Activated T-helper 1 cell treated with anti-CD3 and anti-CD28 coated beads, Interleukin-12 subunit alpha, Interleukin-12 subunit beta, Interleukin-2, Interleukin-4 antibody, amounts not matched to agents 30 ng/mL and 10 ng/mL and 1 ng/mL, durations not matched to agents 14 hours and 24 hours and 36 hours (primary cell): ENCODE measurements at regions not wholly inside any gene's neighbourhood (a gene's known extent, or its start where the extent isn't known, plus 50 kb on each side); places are given as distances from the start of the nearest gene placed in this dataset.

Source experiments
- DNase-seq: peaks from one replicate; pipeline ENCODE4 v3.0.0; 2021; ENCODE audit warnings: low spot score
- H3K27ac Mint-ChIP-seq: one replicate; pipeline ENCODE4 v1.8.0; 2021; ENCODE audit warnings: mild to moderate bottlenecking, mixed read lengths
- H3K27me3 Mint-ChIP-seq: one replicate; pipeline ENCODE4 v1.8.0; 2022; ENCODE audit warnings: mild to moderate bottlenecking, moderate library complexity, mixed read lengths; ENCODE audit not compliant: insufficient read depth
- H3K36me3 Mint-ChIP-seq: one replicate; pipeline ENCODE4 v1.8.0; 2021; ENCODE audit warnings: low read depth, mixed read lengths
- H3K4me1 Mint-ChIP-seq: one replicate; pipeline ENCODE4 v1.8.0; 2021; ENCODE audit warnings: low read depth, mixed read lengths
- H3K4me3 Mint-ChIP-seq: one replicate; pipeline ENCODE4 v1.8.0; 2021; ENCODE audit warnings: mild to moderate bottlenecking, moderate library complexity, mixed read lengths
- H3K9me3 Mint-ChIP-seq: one replicate; pipeline ENCODE4 v1.8.0; 2021; ENCODE audit warnings: mixed read lengths
- intact Hi-C: fragments of 100-400 bp; cut with micrococcal nuclease; formaldehyde crosslinking; loops from one replicate; pipeline ENCODE4 v1.15.1; 2024

DNA sequence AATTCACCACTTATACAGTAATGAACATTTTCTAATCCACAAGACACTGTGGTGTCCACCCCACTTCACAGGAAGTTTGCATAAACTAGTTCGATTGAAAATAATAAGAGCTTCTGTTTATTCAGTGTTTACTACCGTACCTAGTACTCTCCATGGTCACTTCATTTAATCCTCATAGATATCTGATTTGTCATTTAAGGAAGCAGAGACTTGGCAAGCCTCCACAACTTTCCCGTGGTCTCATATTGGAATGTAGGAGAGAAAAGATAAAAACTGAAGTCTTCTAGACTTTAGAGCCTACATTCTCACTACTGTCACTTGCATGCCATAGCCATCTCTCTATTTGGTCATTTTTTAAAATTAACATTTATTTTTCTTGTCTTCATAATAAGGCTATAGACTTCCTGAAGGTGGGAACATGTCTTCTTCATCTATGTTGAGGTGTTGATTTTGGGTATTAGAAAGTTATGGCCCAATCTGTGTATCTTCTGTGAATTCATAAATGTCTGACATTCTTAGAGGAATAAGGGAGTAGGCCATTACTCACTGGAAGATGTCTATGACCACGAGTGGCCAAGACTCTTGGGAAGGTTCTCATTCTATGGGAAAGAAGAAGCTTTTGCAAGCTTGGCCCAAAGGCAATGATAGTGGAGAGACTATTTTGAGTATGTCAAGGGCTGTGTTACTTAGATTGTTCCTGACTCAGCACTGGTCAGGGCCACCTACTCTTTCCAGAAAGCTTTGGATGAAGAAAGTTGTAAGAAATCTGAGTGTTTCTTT lies 423.7 kb downstream of the LRIG3 start:
- intact Hi-C loops: no loop called here
- Mint-ChIP-seq H3K27ac (no peak overlapping the region), H3K36me3 (no peaks in the 10 kb centered on the region), H3K27me3 (no peaks in the 10 kb centered on the region), H3K4me1 (no peaks in the 10 kb centered on the region), H3K9me3 (no peaks in the 10 kb centered on the region), H3K4me3 (no peak overlapping the region)
- DNase-seq: no peak

DNA sequence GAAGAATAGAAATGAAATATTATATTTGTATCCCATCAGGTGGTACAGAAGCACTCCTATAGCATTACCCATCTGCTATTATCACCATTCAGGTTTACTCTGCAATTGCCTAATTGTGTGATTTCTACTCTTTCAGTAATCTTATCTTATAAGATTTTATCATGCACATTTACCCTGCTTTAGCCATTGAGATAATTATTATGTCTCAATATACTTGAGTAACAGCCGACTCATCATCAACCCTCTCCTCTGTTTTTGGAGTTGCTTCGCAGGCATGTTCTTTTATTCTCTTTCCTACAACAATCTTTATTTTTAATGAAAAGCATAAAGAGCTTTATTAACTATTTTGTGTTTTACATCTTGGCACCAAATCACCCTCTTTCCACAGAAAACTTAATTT lies 419.9 kb downstream of the LRIG3 start:
- Mint-ChIP-seq H3K9me3 (no peaks in the 10 kb centered on the region), H3K4me1 (no peaks in the 10 kb centered on the region), H3K36me3 (no peaks in the 10 kb centered on the region), H3K4me3 (no peak overlapping the region), H3K27ac (no peak overlapping the region), H3K27me3 (no peaks in the 10 kb centered on the region)
- intact Hi-C loops: no loop called here
- no peak for DNase-seq

DNA sequence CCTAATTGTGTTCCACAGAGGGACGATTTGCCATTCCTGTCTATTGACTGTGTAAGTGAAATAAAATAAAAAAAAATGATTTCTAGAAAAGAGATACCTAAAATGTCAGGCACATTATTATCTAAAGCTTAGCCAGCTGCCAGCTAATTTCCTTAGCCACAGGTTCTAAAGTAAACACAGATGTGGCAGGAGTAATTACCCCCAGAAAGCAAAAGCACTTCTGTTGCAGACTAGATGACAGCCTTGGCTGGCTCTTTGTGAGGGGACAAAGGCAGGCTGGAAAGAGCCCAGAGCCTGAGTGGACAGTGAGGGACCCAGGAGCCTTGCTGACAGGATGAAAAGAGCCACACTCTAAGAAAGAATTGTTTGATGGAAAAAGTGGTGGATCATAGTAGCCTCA lies 418.1 kb downstream of the LRIG3 start:
- Mint-ChIP-seq H3K27ac (no peak overlapping the region), H3K36me3 (no peaks in the 10 kb centered on the region), H3K27me3 (no peaks in the 10 kb centered on the region), H3K4me1 (no peaks in the 10 kb centered on the region), H3K4me3 (no peak overlapping the region), H3K9me3 (no peaks in the 10 kb centered on the region)
- no peak for DNase-seq
- intact Hi-C loops: no loop called here

DNA sequence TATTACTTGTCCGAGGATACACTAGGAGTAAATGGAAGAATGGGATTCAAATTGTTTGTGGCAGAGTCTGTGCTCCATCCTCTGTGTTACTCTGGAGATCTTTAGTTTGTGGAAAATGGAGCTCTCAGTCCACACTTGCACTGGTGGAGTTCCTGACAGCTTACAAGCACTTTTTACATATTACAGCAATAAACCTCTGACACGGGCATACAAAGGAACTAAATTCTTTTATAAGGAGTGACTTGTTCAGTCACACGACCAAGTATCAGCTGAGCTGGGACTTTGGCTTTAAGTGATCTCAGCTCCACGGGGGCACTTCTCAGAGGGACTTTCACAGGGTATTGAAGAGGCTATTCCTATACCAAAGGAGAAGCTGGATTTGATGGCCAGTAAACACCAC lies 417.5 kb downstream of the LRIG3 start:
- intact Hi-C loops: no loop called here
- DNase-seq: no peak
- no peak overlapping the region for H3K4me3 Mint-ChIP-seq
- H3K9me3 Mint-ChIP-seq: no peaks in the 10 kb centered on the region
- H3K4me1 Mint-ChIP-seq: no peaks in the 10 kb centered on the region
- no peaks in the 10 kb centered on the region for H3K27me3 Mint-ChIP-seq
- no peak overlapping the region for H3K27ac Mint-ChIP-seq
- no peaks in the 10 kb centered on the region for H3K36me3 Mint-ChIP-seq

DNA sequence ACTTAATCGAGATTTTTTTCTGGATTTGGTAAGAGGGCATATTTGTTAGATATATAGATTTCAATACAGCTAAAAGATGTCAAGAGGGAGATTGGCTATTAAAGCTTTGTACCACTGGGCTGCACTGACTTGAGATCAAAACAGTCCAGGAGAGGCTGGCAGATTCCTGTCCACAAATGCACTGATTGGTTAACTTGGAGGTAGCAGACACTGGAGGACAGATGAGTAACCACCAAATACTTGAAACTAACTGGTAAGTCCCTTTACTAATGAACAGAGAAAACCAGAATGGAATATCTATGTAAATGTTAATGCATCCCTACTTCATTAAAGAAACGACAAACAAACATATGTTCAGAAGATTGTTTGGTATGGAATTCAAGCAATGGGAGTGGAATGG lies 416.6 kb downstream of the LRIG3 start:
- no peak overlapping the region for H3K27ac Mint-ChIP-seq
- no peaks in the 10 kb centered on the region for H3K9me3 Mint-ChIP-seq
- no peaks in the 10 kb centered on the region for H3K36me3 Mint-ChIP-seq
- H3K27me3 Mint-ChIP-seq: no peaks in the 10 kb centered on the region
- no peak overlapping the region for H3K4me3 Mint-ChIP-seq
- H3K4me1 Mint-ChIP-seq: no peaks in the 10 kb centered on the region
- DNase-seq: no peak
- intact Hi-C loops: no loop called here

DNA sequence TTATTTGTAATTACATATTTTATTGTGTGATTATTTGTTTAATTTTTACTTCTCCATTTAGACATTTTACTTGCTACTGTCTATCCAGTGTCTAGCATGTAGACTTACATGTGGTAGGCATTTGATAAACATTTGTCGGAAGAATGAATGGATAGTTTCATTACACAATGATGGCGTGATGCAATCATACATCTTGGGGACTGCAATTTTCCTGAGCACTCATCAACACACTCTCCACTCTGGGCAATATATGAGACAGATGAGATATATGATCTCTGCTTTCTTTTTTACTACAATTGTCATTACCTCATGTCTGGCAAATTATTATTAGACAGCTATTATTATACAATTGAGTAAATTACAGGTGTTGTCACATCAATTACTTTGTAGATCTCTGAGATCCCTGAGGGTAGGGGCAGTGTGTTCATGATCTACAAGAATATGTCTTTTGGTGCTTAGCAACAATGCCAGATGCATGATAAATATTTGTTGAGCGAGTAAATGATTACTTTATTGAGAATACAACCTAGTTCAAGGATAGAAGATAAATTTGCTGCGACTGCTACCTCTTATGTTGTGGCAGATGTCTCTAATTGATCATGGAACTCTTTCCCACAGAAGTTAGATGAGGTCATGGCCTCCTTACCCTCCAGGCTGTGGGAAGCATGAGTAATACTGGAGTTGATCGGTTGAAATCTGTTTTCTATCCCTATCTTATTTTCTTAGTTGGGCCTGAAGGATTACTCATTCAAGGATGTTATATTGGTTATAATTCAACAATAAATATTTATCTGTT lies 416.0 kb downstream of the LRIG3 start:
- H3K9me3 Mint-ChIP-seq: no peaks in the 10 kb centered on the region
- H3K27me3 Mint-ChIP-seq: no peaks in the 10 kb centered on the region
- DNase-seq: no peak
- H3K36me3 Mint-ChIP-seq: no peaks in the 10 kb centered on the region
- H3K4me3 Mint-ChIP-seq: no peak overlapping the region
- intact Hi-C loops: no loop called here
- no peak overlapping the region for H3K27ac Mint-ChIP-seq
- no peaks in the 10 kb centered on the region for H3K4me1 Mint-ChIP-seq

DNA sequence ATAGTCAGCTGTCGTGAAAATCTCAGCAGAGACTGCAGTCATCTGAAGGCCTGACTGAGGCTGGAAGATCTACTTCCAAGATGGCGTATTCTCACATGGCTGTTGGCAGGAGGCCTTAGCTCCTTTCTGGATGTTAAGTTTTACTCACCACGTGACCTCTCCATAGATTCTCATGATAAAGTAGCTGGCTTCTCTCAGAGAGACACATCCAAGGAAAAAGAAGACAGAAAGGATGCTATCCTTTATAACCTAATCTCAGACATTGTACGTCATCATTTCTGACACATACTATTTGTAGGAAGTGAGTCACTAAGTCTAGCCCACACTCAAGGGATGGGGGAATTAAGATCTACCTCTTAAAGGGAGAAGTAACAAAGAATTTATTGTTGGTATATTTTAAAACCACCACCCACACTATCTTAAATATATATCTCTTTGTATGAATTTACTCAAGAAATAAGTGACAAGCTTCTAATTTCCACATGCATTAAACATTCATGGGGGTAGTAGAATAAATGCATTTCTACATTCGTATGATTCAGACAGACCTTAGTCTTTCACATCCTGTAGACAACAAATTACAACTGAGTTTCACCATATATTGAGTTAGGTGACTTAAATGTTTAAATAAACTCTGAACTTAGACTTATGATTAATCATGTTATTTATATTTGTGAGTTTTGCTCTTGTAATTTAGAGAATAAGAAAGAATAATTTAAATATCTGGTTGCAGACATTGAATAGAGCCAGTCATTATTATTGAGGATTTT lies 411.0 kb downstream of the LRIG3 start:
- H3K4me3 Mint-ChIP-seq: no peak overlapping the region
- H3K27ac Mint-ChIP-seq: no peak overlapping the region
- H3K4me1 Mint-ChIP-seq: no peaks in the 10 kb centered on the region
- intact Hi-C loops: no loop called here
- no peak for DNase-seq
- H3K27me3 Mint-ChIP-seq: peaks cover 4% of the 10 kb centered on the region
- H3K9me3 Mint-ChIP-seq: peaks cover 3% of the 10 kb centered on the region
- H3K36me3 Mint-ChIP-seq: no peaks in the 10 kb centered on the region

DNA sequence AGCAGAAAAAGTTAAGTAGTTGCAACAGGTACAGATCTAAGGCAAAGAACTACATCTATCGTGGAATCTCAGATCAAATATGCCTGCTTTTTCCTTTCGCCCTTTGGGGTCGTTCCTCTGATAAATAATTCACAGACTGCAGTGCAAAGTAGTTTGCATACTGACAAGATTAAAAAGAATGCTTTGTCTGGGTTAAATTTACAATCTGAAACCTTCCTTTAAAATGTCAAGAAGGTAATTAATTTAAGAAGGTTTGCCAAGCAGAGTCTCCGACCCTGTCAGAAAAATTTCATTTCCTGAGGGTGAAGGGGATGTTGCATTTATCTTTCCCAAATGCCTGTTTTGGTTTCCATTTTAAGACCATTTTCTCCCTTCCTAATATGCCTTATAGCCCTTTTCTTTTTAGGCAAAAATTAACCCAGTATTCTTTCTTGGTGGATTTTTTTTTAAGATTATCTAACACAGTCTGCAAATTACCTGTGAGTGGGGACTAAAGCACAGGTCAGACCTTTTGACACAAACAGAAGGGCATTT lies 406.9 kb downstream of the LRIG3 start:
- Mint-ChIP-seq H3K27me3 (peaks cover 4% of the 10 kb centered on the region), H3K9me3 (peaks cover 12% of the 10 kb centered on the region), H3K4me1 (no peaks in the 10 kb centered on the region), H3K4me3 (no peak overlapping the region), H3K36me3 (no peaks in the 10 kb centered on the region), H3K27ac (no peak overlapping the region)
- intact Hi-C loops: no loop called here
- no peak for DNase-seq

DNA sequence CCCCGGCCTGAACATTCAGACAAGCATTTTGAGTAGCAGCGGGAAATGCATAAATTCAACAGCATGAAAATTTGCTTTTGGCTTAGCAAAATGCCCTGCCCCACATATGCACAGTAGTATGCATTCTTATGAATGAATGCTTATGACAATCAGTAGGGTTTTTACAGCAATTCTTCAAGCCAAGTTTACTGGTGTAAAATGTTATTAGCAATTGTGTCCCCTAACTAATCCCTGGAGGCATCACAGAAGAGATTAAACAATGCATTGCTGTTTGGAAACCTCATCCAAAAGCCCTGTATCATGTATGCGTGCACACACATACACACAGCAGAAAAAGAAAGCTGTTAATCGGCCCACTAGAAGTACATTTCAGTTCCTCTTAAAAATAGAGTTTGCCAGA lies 406.5 kb downstream of the LRIG3 start:
- Mint-ChIP-seq H3K27ac (no peak overlapping the region), H3K4me3 (no peak overlapping the region), H3K9me3 (peaks cover 17% of the 10 kb centered on the region), H3K27me3 (peaks cover 4% of the 10 kb centered on the region), H3K36me3 (no peaks in the 10 kb centered on the region), H3K4me1 (no peaks in the 10 kb centered on the region)
- intact Hi-C loops: no loop called here
- DNase-seq: no peak

DNA sequence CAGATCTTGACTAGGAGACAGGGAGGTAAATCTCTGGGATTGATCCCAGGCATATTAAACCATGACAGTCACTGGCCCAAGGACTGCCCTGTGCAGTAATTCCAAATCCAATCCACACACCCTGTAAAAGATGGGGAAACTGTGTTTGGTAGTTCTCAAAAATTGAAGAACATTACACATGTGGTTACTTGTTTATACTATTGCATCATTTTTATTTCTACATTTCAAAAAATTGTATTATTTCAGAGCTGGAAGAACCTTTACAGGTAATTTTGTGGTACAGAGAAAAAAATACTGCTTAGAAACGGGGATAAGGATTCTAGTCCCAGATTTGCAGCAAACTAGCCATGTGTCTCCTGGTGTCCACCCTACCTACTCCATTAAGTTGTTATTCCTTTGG lies 400.5 kb downstream of the LRIG3 start:
- no peak for DNase-seq
- H3K27ac Mint-ChIP-seq: no peak overlapping the region
- peaks cover 15% of the 10 kb centered on the region for H3K9me3 Mint-ChIP-seq
- H3K36me3 Mint-ChIP-seq: no peaks in the 10 kb centered on the region
- intact Hi-C loops: no loop called here
- no peaks in the 10 kb centered on the region for H3K27me3 Mint-ChIP-seq
- H3K4me3 Mint-ChIP-seq: no peak overlapping the region
- H3K4me1 Mint-ChIP-seq: no peaks in the 10 kb centered on the region

DNA sequence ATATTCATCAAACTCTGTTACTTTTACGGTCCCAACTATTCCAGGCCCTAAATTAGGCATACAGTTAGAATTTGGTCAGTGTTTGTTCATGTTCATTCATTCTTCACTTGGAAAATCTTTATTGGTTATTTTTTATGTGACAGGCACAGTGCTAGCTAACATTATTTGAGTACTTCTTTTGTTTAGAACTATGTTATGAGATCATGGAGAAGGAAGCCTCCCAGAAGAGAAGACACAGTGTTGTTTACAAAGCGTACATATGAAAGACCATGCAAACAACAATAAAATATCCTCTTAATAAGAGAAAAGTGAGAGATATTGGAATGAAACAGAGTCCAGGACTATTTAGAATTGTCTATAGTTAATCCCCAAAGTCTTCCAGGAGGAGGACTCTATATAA lies 399.2 kb downstream of the LRIG3 start:
- H3K36me3 Mint-ChIP-seq: no peaks in the 10 kb centered on the region
- peaks cover 14% of the 10 kb centered on the region for H3K9me3 Mint-ChIP-seq
- intact Hi-C loops: no loop called here

DNA sequence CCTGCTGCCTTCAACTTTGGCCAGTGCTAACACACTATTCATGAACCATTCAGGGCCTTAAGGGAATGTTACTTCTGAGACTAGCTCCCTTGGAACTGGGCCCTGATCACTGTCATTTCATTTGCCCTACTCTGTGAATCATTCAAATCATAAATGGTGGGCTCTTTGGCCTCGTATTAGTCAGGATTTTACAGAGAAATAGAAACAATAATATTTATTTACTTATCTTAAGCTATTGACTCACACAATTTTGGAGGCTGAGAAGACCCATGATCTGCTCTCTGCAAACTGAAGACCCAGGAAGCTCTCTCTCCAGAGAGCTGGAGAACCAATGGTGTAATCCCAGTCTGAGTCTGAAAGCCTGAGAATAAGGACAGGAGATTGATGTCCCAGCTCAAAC lies 398.5 kb downstream of the LRIG3 start:
- no peak for DNase-seq
- H3K4me3 Mint-ChIP-seq: no peak overlapping the region
- intact Hi-C loops: no loop called here
- H3K27me3 Mint-ChIP-seq: no peaks in the 10 kb centered on the region
- H3K36me3 Mint-ChIP-seq: no peaks in the 10 kb centered on the region
- no peak overlapping the region for H3K27ac Mint-ChIP-seq
- H3K9me3 Mint-ChIP-seq: peaks cover 12% of the 10 kb centered on the region
- H3K4me1 Mint-ChIP-seq: no peaks in the 10 kb centered on the region

More for the DNA sequence above, 399.2 kb downstream of the LRIG3 start:
- no peaks in the 10 kb centered on the region for H3K4me1 Mint-ChIP-seq
- H3K27ac Mint-ChIP-seq: no peak overlapping the region
- H3K27me3 Mint-ChIP-seq: no peaks in the 10 kb centered on the region
- no peak for DNase-seq
- H3K4me3 Mint-ChIP-seq: no peak overlapping the region

DNA sequence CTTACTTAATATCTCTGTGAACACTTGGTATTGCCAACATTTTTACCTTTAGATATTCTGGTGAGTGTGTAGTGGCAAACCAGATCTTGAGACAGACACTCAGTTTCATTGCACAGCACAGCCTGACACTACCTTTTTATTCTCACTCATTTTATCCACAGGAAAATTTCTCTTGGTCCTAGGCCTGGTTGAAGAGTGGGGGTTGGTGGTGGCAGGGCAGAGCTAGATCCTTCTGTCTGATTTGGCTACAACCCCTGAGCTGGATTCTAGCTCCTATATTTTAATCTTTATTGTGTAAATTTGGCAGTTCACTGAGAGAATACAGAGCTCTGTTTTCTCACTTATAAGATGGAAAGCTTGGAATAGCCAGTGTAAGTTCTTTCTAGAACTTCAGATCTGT lies 396.9 kb downstream of the LRIG3 start:
- DNase-seq: no peak
- no peaks in the 10 kb centered on the region for H3K4me1 Mint-ChIP-seq
- intact Hi-C loops: no loop called here
- H3K27me3 Mint-ChIP-seq: no peaks in the 10 kb centered on the region
- peaks cover 5% of the 10 kb centered on the region for H3K9me3 Mint-ChIP-seq
- no peaks in the 10 kb centered on the region for H3K36me3 Mint-ChIP-seq
- H3K27ac Mint-ChIP-seq: no peak overlapping the region
- no peak overlapping the region for H3K4me3 Mint-ChIP-seq
